ENCODE measurements at regions not wholly inside any gene's neighbourhood (a gene's known extent, or its start where the extent isn't known, plus 50 kb on each side); places are given as distances from the start of the nearest gene placed in this dataset.
A peak's percentile ranks its signal among the peaks of the same experiment; 100 is the strongest.
"Not testable (repeated sequence)": the region's sequence is repeated elsewhere in the genome, so short reads cannot be mapped to it uniquely, and the experiment has no call there.

DNA sequence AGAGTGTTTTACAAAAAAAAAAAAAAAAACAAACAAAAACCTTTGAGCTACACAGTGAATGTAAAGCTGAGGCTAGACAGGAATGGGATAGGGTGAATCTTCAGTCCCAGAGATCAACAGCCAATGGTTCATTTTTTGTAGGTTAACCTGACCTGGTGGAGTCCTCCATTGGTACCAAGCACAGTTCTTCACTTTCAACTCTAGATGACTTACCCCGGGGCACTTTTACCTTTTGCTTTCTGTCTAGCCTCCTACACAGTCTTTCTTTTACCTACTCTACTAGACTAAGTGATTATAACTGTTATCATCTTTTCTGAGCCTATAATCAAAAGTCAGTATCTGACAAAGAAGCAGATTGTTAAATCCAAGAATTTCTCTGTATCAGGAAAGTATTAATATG, 50.9 kb downstream of the ANXA2R start:
- peaks cover 3% of the 10 kb centered on the region for H3K9me3 ChIP-seq (ENCODE audit: severe bottlenecking)
- TF ChIP-seq, protein P1, sequence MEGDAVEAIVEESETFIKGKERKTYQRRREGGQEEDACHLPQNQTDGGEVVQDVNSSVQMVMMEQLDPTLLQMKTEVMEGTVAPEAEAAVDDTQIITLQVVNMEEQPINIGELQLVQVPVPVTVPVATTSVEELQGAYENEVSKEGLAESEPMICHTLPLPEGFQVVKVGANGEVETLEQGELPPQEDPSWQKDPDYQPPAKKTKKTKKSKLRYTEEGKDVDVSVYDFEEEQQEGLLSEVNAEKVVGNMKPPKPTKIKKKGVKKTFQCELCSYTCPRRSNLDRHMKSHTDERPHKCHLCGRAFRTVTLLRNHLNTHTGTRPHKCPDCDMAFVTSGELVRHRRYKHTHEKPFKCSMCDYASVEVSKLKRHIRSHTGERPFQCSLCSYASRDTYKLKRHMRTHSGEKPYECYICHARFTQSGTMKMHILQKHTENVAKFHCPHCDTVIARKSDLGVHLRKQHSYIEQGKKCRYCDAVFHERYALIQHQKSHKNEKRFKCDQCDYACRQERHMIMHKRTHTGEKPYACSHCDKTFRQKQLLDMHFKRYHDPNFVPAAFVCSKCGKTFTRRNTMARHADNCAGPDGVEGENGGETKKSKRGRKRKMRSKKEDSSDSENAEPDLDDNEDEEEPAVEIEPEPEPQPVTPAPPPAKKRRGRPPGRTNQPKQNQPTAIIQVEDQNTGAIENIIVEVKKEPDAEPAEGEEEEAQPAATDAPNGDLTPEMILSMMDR (IDR thresholded peaks at IDR 0.05; ENCODE audit: poor library complexity, severe bottlenecking) = no peak
- DNase-seq (ENCODE audit: low spot score) (no peak), ATAC-seq (ENCODE audit: low read depth) (no peak)
- H3K27ac ChIP-seq (ENCODE audit: poor library complexity, severe bottlenecking) = no peak overlapping the region
- no peak overlapping the region for H3K4me3 ChIP-seq (ENCODE audit: severe bottlenecking)
- H3K27me3 ChIP-seq (ENCODE audit: insufficient read depth, poor library complexity, severe bottlenecking) = no peaks in the 10 kb centered on the region
- peaks cover 33% of the 10 kb centered on the region for H3K4me1 ChIP-seq (ENCODE audit: insufficient read depth, poor library complexity, severe bottlenecking)
- no peaks in the 10 kb centered on the region for H3K36me3 ChIP-seq (ENCODE audit: low read depth)

DNA sequence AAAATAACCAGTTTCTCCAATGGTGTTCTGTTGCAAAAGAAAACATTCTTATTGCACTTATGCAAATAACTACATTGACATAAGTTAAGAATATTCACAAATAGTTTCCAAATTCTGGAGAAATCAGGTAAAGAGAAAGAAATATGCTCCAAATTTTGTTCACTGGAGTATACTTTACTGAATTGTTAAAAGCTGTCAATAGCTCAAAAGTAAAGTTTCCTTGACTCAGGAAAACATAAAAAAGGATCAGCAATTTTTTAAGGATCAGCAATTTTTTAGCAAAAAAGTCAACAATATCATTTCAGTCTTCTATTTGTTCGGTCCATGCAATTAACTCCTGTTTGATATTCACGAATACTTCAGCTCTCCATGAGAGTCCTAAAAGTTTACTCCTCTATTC, 51.6 kb downstream of the ANXA2R start:
- no peaks in the 10 kb centered on the region for H3K9me3 ChIP-seq (ENCODE audit: severe bottlenecking)
- H3K36me3 ChIP-seq (ENCODE audit: low read depth) = no peaks in the 10 kb centered on the region
- H3K27ac ChIP-seq (ENCODE audit: poor library complexity, severe bottlenecking) = no peak overlapping the region
- no peaks in the 10 kb centered on the region for H3K27me3 ChIP-seq (ENCODE audit: insufficient read depth, poor library complexity, severe bottlenecking)
- peaks cover 36% of the 10 kb centered on the region for H3K4me1 ChIP-seq (ENCODE audit: insufficient read depth, poor library complexity, severe bottlenecking)
- ATAC-seq (ENCODE audit: low read depth) (no peak), DNase-seq (ENCODE audit: low spot score) (no peak)
- TF ChIP-seq, protein P1 (IDR thresholded peaks at IDR 0.05; ENCODE audit: poor library complexity, severe bottlenecking) = no peak
- H3K4me3 ChIP-seq (ENCODE audit: severe bottlenecking) = no peak overlapping the region

DNA sequence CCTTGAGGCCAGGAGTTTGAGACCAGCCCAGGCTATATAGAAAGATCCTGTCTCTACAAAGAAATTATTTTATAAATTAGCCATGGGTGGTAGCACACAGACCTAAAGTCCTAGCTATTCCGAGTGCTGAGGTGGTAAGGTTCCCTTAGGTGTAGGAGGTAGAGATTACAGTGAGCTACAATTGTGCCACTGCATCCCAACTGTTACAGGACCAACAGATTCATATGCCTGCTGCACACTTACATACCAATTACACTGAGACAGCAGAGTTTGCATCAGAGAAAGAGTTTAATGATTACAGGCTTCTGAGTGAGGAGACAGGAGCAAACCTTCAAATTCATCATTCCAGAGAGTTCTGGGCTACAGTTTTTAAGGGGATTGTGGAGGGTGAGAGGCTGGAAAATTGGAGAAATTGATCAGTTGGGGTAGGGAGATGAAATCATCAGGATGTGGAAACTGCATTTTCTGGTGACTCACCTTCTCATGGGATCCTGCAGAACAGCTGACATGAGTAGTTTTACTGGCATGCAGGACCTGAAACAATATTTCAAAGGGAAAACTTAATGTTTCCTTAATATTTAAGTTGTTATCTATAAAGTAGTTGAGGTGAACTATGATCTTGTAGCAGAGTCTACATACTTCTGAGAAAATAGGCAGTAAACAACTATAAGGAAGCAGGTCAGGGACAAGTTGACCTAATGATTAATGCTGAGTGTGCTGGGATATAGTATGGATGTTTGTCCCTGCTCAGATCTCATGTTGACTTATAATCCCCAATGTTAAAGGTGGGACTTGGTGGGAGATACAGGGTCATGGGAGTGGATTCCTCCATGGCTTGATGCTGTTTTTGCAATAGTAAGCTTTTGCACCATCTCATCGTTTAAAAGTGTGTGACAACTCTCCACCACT, 54.7 kb downstream of the ANXA2R start:
- H3K27ac ChIP-seq (ENCODE audit: poor library complexity, severe bottlenecking) = peak overlapping the region; percentile 97

DNA sequence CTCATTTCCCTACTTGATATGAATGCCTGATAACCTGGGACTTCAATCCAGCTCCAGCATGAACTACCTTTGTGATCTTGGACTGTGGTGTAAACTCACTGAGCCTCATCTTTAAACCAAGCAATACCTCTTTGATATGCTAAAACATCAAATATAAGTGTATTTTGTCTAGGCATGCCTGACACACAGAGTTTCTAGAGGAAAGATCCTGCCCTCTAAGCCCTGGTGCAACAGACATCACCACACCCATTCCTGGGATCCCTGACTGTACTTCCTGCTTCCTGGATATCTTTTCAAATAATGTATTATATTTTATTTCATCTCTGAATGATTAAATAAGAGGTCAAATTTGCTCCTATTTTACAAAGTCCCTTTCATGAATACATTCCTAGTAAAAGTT, 55.8 kb downstream of the ANXA2R start:
- Histone ChIP-seq H3K36me3 (ENCODE audit: low read depth) (no peaks in the 10 kb centered on the region), H3K27me3 (ENCODE audit: insufficient read depth, poor library complexity, severe bottlenecking) (no peaks in the 10 kb centered on the region), H3K9me3 (ENCODE audit: severe bottlenecking) (no peaks in the 10 kb centered on the region), H3K4me3 (ENCODE audit: severe bottlenecking) (no peak overlapping the region), H3K27ac (ENCODE audit: poor library complexity, severe bottlenecking) (peak overlapping the region; percentile 97), H3K4me1 (ENCODE audit: insufficient read depth, poor library complexity, severe bottlenecking) (peaks cover 47% of the 10 kb centered on the region)
- TF ChIP-seq, protein P1 (IDR thresholded peaks at IDR 0.05; ENCODE audit: poor library complexity, severe bottlenecking) = no peak
- ATAC-seq (ENCODE audit: low read depth) (peak; percentile 85), DNase-seq (ENCODE audit: low spot score) (no peak)

More for the DNA sequence above, 54.7 kb downstream of the ANXA2R start:
- DNase-seq (ENCODE audit: low spot score) (no peak), ATAC-seq (ENCODE audit: low read depth) (peak; percentile 83)
- Histone ChIP-seq H3K4me1 (ENCODE audit: insufficient read depth, poor library complexity, severe bottlenecking) (peaks cover 47% of the 10 kb centered on the region), H3K27me3 (ENCODE audit: insufficient read depth, poor library complexity, severe bottlenecking) (no peaks in the 10 kb centered on the region), H3K36me3 (ENCODE audit: low read depth) (no peaks in the 10 kb centered on the region), H3K9me3 (ENCODE audit: severe bottlenecking) (no peaks in the 10 kb centered on the region), H3K4me3 (ENCODE audit: severe bottlenecking) (no peak overlapping the region)
- TF ChIP-seq, protein P1 (IDR thresholded peaks at IDR 0.05; ENCODE audit: poor library complexity, severe bottlenecking) = no peak

DNA sequence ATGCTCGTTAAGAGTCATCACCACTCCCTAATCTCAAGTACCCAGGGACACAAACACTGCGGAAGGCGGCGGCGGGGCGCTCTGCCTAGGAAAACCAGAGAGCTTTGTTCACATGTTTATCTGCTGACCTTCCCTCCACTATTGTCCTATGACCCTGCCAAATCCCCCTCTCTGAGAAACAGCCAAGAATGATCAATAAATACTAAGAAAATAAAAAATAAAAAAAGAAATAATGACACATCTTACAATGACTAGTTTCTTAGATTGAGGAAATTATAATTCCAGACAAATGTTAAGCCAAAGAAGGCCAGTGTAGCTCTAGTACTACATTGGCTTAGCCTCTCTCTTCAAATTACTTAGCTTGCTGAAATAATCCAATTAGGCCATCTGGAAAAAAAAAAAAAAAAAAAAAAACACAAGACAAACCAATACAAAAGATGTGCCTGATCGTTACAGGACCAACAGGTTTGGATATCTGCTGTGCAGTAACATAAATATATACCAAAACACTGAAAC, 58.0 kb downstream of the ANXA2R start:
- peak overlapping the region; percentile 97 for H3K27ac ChIP-seq (ENCODE audit: poor library complexity, severe bottlenecking)
- H3K9me3 ChIP-seq (ENCODE audit: severe bottlenecking) = no peaks in the 10 kb centered on the region
- H3K36me3 ChIP-seq (ENCODE audit: low read depth) = no peaks in the 10 kb centered on the region
- H3K4me3 ChIP-seq (ENCODE audit: severe bottlenecking) = no peak overlapping the region
- no peaks in the 10 kb centered on the region for H3K27me3 ChIP-seq (ENCODE audit: insufficient read depth, poor library complexity, severe bottlenecking)
- DNase-seq (ENCODE audit: low spot score) = no peak
- H3K4me1 ChIP-seq (ENCODE audit: insufficient read depth, poor library complexity, severe bottlenecking) = peaks cover 47% of the 10 kb centered on the region
- TF ChIP-seq, protein P1 (IDR thresholded peaks at IDR 0.05; ENCODE audit: poor library complexity, severe bottlenecking) = no peak
- ATAC-seq (ENCODE audit: low read depth) = no peak

DNA sequence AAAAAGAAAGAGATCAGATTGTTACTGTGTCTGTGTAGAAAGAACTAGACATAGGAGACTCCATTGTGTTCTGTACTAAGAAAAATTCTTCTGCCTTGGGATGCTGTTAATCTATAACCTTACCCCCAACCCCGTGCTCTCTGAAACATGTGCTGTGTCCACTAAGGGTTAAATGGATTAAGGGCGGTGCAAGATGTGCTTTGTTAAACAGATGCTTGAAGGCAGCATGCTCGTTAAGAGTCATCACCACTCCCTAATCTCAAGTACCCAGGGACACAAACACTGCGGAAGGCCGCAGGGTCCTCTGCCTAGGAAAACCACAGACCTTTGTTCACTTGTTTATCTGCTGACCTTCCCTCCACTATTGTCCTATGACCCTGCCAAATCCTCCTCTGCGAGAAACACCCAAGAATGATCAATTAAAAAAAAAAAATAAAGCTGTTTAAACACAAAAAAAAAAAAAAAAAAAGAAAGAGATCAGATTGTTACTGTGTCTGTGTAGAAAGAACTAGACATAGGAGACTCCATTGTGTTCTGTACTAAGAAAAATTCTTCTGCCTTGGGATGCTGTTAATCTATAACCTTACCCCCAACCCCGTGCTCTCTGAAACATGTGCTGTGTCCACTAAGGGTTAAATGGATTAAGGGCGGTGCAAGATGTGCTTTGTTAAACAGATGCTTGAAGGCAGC, 58.6 kb downstream of the ANXA2R start:
- H3K4me3 ChIP-seq (ENCODE audit: severe bottlenecking); H3K9me3 ChIP-seq (ENCODE audit: severe bottlenecking); DNase-seq (ENCODE audit: low spot score); H3K27me3 ChIP-seq (ENCODE audit: insufficient read depth, poor library complexity, severe bottlenecking); ATAC-seq (ENCODE audit: low read depth); H3K36me3 ChIP-seq (ENCODE audit: low read depth): not testable (repeated sequence)
- peak overlapping the region; percentile 97 for H3K27ac ChIP-seq (ENCODE audit: poor library complexity, severe bottlenecking)
- peaks cover 46% of the 10 kb centered on the region for H3K4me1 ChIP-seq (ENCODE audit: insufficient read depth, poor library complexity, severe bottlenecking)

Data from RWPE2 (cell line).